ENCODE measurements at regions not wholly inside any gene's neighbourhood (a gene's known extent, or its start where the extent isn't known, plus 50 kb on each side); places are given as distances from the start of the nearest gene placed in this dataset.
"Not testable (repeated sequence)": the region's sequence is repeated elsewhere in the genome, so short reads cannot be mapped to it uniquely, and the experiment has no call there.

DNA sequence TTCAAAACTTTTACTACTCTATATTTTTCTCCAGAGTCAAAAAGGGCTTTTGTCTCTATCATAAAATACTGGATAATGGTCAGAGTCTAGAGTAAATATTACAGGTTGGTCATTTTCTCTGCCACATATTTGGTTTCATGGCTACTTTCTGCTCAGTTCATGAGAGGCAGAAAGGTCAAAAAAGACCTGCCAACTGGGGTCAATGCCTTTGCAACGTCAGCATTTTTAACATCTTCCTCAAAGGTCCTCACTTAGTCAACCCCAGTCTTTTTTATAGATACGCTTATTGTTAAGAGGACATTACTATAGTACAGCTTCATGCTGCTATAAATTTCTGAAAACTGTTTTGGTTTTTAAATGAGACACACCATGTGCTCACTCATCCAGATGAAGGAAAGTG is 312.1 kb upstream of the ARHGEF26 start:
- H3K27me3 ChIP-seq (replicated peaks; ENCODE audit: insufficient read depth, low read depth, low read length, poor library complexity) = no peaks in the 10 kb centered on the region
- intact Hi-C loops (cut with micrococcal nuclease; ENCODE audit: unreplicated experiment) = no loop called here
- no peak for DNase-seq (ENCODE audit: low spot score)
- H3K4me3 ChIP-seq (ENCODE audit: low read depth, low read length, poor library complexity, severe bottlenecking) = no peak overlapping the region
- CTCF ChIA-PET = no interaction called here
- POLR2A ChIA-PET (ENCODE audit: low non-redundant PET) = no interaction called here
- no TSS peak for BruUV-seq (replicated peaks)
- H3K27ac ChIP-seq (ENCODE audit: low read depth, low read length, poor library complexity, severe bottlenecking) = no peak overlapping the region
- H3K36me3 ChIP-seq (ENCODE audit: insufficient read depth, low read length, poor library complexity, severe bottlenecking) = no peaks in the 10 kb centered on the region
- TF ChIP-seq, protein P1, sequence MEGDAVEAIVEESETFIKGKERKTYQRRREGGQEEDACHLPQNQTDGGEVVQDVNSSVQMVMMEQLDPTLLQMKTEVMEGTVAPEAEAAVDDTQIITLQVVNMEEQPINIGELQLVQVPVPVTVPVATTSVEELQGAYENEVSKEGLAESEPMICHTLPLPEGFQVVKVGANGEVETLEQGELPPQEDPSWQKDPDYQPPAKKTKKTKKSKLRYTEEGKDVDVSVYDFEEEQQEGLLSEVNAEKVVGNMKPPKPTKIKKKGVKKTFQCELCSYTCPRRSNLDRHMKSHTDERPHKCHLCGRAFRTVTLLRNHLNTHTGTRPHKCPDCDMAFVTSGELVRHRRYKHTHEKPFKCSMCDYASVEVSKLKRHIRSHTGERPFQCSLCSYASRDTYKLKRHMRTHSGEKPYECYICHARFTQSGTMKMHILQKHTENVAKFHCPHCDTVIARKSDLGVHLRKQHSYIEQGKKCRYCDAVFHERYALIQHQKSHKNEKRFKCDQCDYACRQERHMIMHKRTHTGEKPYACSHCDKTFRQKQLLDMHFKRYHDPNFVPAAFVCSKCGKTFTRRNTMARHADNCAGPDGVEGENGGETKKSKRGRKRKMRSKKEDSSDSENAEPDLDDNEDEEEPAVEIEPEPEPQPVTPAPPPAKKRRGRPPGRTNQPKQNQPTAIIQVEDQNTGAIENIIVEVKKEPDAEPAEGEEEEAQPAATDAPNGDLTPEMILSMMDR (conservative IDR thresholded peaks at IDR 0.05; ENCODE audit: low read depth, low read length) = no peak
- no peak for TF ChIP-seq EZH2 (IDR thresholded peaks at IDR 0.05; ENCODE audit: borderline replicate concordance, low read depth, low read length, poor library complexity, severe bottlenecking)
- H3K9me3 ChIP-seq (ENCODE audit: low read depth, low read length, poor library complexity, severe bottlenecking) = no peaks in the 10 kb centered on the region
- H3K4me1 ChIP-seq (ENCODE audit: insufficient read depth, low read length, poor library complexity, severe bottlenecking) = no peaks in the 10 kb centered on the region

DNA sequence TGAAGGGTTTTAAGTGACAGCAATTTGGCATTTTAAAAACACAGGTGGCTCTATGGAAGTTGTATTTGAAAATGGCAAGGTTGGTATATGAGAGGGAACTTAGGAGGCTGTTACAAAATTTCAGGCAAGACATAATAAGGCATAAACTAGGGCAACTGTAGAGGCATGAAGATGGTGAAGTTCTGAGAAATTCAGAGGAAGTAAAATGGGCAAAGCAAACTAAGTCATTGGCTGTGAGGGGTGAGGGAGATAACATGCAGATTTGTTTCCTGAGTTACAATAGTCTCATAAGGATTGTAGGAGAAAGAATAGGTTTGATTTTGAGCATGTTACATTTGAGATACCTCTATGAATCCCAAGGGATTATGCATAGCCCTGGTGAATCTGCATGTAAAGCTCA is 302.9 kb upstream of the ARHGEF26 start:
- Histone ChIP-seq H3K36me3 (ENCODE audit: insufficient read depth, low read length, poor library complexity, severe bottlenecking) (no peaks in the 10 kb centered on the region), H3K27ac (ENCODE audit: low read depth, low read length, poor library complexity, severe bottlenecking) (no peak overlapping the region), H3K9me3 (ENCODE audit: low read depth, low read length, poor library complexity, severe bottlenecking) (no peaks in the 10 kb centered on the region), H3K4me3 (ENCODE audit: low read depth, low read length, poor library complexity, severe bottlenecking) (no peak overlapping the region), H3K27me3 (replicated peaks; ENCODE audit: insufficient read depth, low read depth, low read length, poor library complexity) (no peaks in the 10 kb centered on the region), H3K4me1 (ENCODE audit: insufficient read depth, low read length, poor library complexity, severe bottlenecking) (no peaks in the 10 kb centered on the region)
- no peak for TF ChIP-seq EZH2 (IDR thresholded peaks at IDR 0.05; ENCODE audit: borderline replicate concordance, low read depth, low read length, poor library complexity, severe bottlenecking)
- TF ChIP-seq, protein P1 (conservative IDR thresholded peaks at IDR 0.05; ENCODE audit: low read depth, low read length) = no peak
- BruUV-seq (replicated peaks) = no TSS peak
- no peak for DNase-seq (ENCODE audit: low spot score)
- intact Hi-C loops (cut with micrococcal nuclease; ENCODE audit: unreplicated experiment) = no loop called here
- ChIA-PET POLR2A (ENCODE audit: low non-redundant PET) (no interaction called here), CTCF (no interaction called here)

DNA sequence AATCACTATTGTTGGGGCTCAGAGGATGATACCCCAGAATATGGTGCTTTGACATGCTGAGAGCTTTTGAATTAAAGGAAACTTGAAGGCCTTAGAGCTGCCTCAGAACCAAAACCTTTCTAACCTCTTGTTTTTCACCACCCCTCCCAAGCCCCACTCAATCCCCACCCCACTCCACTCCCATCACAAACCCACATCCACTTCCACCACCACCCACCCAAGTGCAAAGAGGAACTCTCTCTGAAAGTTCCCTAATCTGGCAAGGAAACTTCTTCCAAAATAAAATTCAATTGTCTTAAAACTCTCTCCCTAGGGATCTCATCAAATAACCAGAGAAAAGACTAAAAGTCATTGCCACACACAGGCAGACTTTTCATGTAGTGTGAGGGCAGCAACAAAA is 301.2 kb upstream of the ARHGEF26 start:
- DNase-seq (ENCODE audit: low spot score) = no peak
- BruUV-seq (replicated peaks) = no TSS peak
- H3K9me3 ChIP-seq (ENCODE audit: low read depth, low read length, poor library complexity, severe bottlenecking) = no peaks in the 10 kb centered on the region
- POLR2A ChIA-PET (ENCODE audit: low non-redundant PET) = no interaction called here
- H3K4me1 ChIP-seq (ENCODE audit: insufficient read depth, low read length, poor library complexity, severe bottlenecking) = no peaks in the 10 kb centered on the region
- H3K27ac ChIP-seq (ENCODE audit: low read depth, low read length, poor library complexity, severe bottlenecking) = no peak overlapping the region
- H3K36me3 ChIP-seq (ENCODE audit: insufficient read depth, low read length, poor library complexity, severe bottlenecking) = no peaks in the 10 kb centered on the region
- intact Hi-C loops (cut with micrococcal nuclease; ENCODE audit: unreplicated experiment) = no loop called here
- CTCF ChIA-PET = no interaction called here
- H3K4me3 ChIP-seq (ENCODE audit: low read depth, low read length, poor library complexity, severe bottlenecking) = no peak overlapping the region
- no peaks in the 10 kb centered on the region for H3K27me3 ChIP-seq (replicated peaks; ENCODE audit: insufficient read depth, low read depth, low read length, poor library complexity)
- TF ChIP-seq EZH2 (IDR thresholded peaks at IDR 0.05; ENCODE audit: borderline replicate concordance, low read depth, low read length, poor library complexity, severe bottlenecking) = no peak
- TF ChIP-seq, protein P1 (conservative IDR thresholded peaks at IDR 0.05; ENCODE audit: low read depth, low read length) = no peak

DNA sequence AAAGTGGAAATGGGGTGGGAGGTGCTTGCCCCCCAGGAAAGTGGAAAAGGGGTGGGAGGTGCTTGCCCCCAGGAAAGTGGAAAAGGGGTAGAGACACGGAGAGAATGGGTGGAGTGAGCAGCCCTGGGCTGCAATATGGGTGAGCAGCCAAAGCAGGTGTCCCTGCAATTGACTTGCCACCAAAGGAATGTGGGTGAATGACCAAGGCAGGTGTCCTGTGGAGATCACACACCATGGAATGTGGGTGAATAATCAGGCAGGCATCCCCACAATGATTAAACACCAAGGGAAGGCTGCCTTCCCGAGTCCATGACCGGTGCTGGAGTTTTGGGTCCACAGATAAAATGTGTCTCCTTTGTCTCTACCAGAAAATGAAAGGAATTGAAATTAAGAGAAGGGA is 292.8 kb upstream of the ARHGEF26 start:
- POLR2A ChIA-PET (ENCODE audit: low non-redundant PET); intact Hi-C loops (cut with micrococcal nuclease; ENCODE audit: unreplicated experiment); BruUV-seq (replicated peaks); H3K27ac ChIP-seq (ENCODE audit: low read depth, low read length, poor library complexity, severe bottlenecking); H3K9me3 ChIP-seq (ENCODE audit: low read depth, low read length, poor library complexity, severe bottlenecking); DNase-seq (ENCODE audit: low spot score); H3K36me3 ChIP-seq (ENCODE audit: insufficient read depth, low read length, poor library complexity, severe bottlenecking); H3K4me3 ChIP-seq (ENCODE audit: low read depth, low read length, poor library complexity, severe bottlenecking); CTCF ChIA-PET; H3K27me3 ChIP-seq (replicated peaks; ENCODE audit: insufficient read depth, low read depth, low read length, poor library complexity): not testable (repeated sequence)
- H3K4me1 ChIP-seq (ENCODE audit: insufficient read depth, low read length, poor library complexity, severe bottlenecking) = peaks cover 23% of the 10 kb centered on the region
